GM23338 (cell line): ENCODE measurements at regions not wholly inside any gene's neighbourhood (a gene's known extent, or its start where the extent isn't known, plus 50 kb on each side); places are given as distances from the start of the nearest gene placed in this dataset.

Experiments
- CREB1 ChIP-seq: fragments of 250-450 bp; sonication (Bioruptor Pico); IDR thresholded peaks from 2 replicates; pipeline ENCODE4 v1.5.0; 2020; ENCODE audit warnings: low read depth, mild to moderate bottlenecking, moderate library complexity
- EZH2 ChIP-seq: fragments of 200-600 bp; sonication (generic); IDR thresholded peaks from one replicate; pipeline ENCODE4 v1.8.0; 2017; ENCODE audit warnings: antibody characterized with exemption, mild to moderate bottlenecking, low read depth; ENCODE audit not compliant: unreplicated experiment
- EZH2phosphoT487 ChIP-seq: fragments of 200-600 bp; sonication (generic); IDR thresholded peaks from one replicate; pipeline ENCODE4 v1.8.1; 2018; ENCODE audit warnings: antibody characterized with exemption; ENCODE audit not compliant: unreplicated experiment
- POLR2AphosphoS5 ChIP-seq: IDR thresholded peaks from 2 replicates; pipeline ENCODE4 v1.6.1; 2016; ENCODE audit warnings: antibody characterized with exemption, low read depth
- TF ChIP-seq, protein P1 (sequence below), 2 experiments: fragments of 200-600 bp in 1 of 2; sonication (generic) in 1 of 2; conservative IDR thresholded peaks; 2 replicates each; pipeline versions ENCODE4 v1.5.1 to v1.6.1; 2016 to 2017; ENCODE audit warnings: antibody characterized with exemption in 2 of 2, low read depth in 2 of 2, mild to moderate bottlenecking in 2 of 2, moderate library complexity in 1 of 2
- TF ChIP-seq, protein P2 (sequence below): IDR thresholded peaks from one replicate; pipeline ENCODE4 v1.6.1; 2018; ENCODE audit warnings: antibody characterized with exemption; ENCODE audit not compliant: unreplicated experiment

DNA sequence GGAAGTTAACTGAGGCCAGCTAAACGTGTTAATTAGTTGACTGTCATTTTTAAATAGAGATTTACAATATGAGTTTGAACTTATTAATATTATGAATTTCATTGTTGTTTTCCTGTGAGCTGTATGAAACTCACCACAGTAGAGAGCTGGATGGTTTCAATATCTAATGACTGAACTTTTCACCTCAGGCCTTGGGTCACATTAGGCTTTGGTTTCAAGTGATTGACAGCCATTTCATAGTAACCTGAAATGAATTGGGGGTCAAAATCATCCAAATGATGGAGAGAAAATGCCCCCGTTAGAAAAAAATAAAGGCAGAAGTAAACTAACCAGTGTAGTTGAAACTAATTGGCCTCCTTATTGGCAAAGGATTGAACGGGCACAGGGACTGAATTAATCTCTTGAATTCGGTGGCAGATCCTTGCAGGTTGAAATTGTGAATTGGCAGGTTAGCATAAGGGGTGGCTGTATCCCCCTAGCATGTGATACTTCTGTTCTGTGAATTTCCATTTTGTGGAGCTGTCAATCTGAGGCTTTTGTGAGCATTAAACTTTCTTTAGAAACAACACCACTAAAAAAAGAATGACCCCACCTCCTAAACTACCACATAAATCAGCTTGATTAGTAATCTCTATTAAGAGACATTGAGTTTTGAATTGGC, 155.1 kb upstream of the MMS22L start:
- TF ChIP-seq, protein P1, sequence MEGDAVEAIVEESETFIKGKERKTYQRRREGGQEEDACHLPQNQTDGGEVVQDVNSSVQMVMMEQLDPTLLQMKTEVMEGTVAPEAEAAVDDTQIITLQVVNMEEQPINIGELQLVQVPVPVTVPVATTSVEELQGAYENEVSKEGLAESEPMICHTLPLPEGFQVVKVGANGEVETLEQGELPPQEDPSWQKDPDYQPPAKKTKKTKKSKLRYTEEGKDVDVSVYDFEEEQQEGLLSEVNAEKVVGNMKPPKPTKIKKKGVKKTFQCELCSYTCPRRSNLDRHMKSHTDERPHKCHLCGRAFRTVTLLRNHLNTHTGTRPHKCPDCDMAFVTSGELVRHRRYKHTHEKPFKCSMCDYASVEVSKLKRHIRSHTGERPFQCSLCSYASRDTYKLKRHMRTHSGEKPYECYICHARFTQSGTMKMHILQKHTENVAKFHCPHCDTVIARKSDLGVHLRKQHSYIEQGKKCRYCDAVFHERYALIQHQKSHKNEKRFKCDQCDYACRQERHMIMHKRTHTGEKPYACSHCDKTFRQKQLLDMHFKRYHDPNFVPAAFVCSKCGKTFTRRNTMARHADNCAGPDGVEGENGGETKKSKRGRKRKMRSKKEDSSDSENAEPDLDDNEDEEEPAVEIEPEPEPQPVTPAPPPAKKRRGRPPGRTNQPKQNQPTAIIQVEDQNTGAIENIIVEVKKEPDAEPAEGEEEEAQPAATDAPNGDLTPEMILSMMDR (conservative IDR thresholded peaks at IDR 0.05; ENCODE audit: low read depth in 2 of 2): no peak
- TF ChIP-seq EZH2: no peak
- TF ChIP-seq EZH2phosphoT487: no peak
- TF ChIP-seq POLR2AphosphoS5: no peak
- TF ChIP-seq, protein P2, sequence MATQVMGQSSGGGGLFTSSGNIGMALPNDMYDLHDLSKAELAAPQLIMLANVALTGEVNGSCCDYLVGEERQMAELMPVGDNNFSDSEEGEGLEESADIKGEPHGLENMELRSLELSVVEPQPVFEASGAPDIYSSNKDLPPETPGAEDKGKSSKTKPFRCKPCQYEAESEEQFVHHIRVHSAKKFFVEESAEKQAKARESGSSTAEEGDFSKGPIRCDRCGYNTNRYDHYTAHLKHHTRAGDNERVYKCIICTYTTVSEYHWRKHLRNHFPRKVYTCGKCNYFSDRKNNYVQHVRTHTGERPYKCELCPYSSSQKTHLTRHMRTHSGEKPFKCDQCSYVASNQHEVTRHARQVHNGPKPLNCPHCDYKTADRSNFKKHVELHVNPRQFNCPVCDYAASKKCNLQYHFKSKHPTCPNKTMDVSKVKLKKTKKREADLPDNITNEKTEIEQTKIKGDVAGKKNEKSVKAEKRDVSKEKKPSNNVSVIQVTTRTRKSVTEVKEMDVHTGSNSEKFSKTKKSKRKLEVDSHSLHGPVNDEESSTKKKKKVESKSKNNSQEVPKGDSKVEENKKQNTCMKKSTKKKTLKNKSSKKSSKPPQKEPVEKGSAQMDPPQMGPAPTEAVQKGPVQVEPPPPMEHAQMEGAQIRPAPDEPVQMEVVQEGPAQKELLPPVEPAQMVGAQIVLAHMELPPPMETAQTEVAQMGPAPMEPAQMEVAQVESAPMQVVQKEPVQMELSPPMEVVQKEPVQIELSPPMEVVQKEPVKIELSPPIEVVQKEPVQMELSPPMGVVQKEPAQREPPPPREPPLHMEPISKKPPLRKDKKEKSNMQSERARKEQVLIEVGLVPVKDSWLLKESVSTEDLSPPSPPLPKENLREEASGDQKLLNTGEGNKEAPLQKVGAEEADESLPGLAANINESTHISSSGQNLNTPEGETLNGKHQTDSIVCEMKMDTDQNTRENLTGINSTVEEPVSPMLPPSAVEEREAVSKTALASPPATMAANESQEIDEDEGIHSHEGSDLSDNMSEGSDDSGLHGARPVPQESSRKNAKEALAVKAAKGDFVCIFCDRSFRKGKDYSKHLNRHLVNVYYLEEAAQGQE: no peak
- TF ChIP-seq CREB1: no peak
